GM23338 (cell line): ENCODE measurements at regions not wholly inside any gene's neighbourhood (a gene's known extent, or its start where the extent isn't known, plus 50 kb on each side); places are given as distances from the start of the nearest gene placed in this dataset.

Source experiments
- ATAC-seq: fragments of 200-7000 bp; cut with Tn5 transposase; 3 replicates; pipeline ENCODE4 v1.9.1; 2020
- DNase-seq: peaks from one replicate; pipeline ENCODE4 v3.0.0-alpha.2; 2015; ENCODE audit warnings: low spot score
- H2AFZ ChIP-seq: fragments of 200-600 bp; sonication (generic); 2 replicates; pipeline ENCODE4 v1.8.0; 2016; ENCODE audit warnings: antibody characterized with exemption, mild to moderate bottlenecking, moderate library complexity
- H3F3A ChIP-seq: fragments of 200-600 bp; sonication (generic); replicated peaks from 2 replicates; pipeline ENCODE4 v1.8.0; 2017; ENCODE audit warnings: antibody characterized with exemption, mixed run types, low read depth
- H3K27ac ChIP-seq: fragments of 200-600 bp; sonication (generic); 2 replicates; pipeline ENCODE4 v1.6.1; 2016; ENCODE audit warnings: low read depth
- H3K27me3 ChIP-seq: fragments of 200-600 bp; sonication (generic); 2 replicates; pipeline ENCODE4 v1.8.0; 2016; ENCODE audit warnings: mild to moderate bottlenecking, mixed run types, moderate library complexity; ENCODE audit not compliant: insufficient read depth
- H3K36me3 ChIP-seq: fragments of 200-600 bp; sonication (generic); 2 replicates; pipeline ENCODE4 v1.8.0; 2016; ENCODE audit warnings: mild to moderate bottlenecking; ENCODE audit not compliant: insufficient read depth
- H3K4me1 ChIP-seq: fragments of 200-600 bp; sonication (generic); 2 replicates; pipeline ENCODE4 v1.8.0; 2016; ENCODE audit warnings: mild to moderate bottlenecking, moderate library complexity; ENCODE audit not compliant: insufficient read depth
- H3K4me2 ChIP-seq: fragments of 200-600 bp; sonication (generic); 2 replicates; pipeline ENCODE4 v1.7.1; 2017; ENCODE audit warnings: mixed run types
- H3K4me3 ChIP-seq: fragments of 200-600 bp; sonication (generic); 2 replicates; pipeline ENCODE4 v1.6.1; 2016; ENCODE audit warnings: mixed run types
- H3K79me2 ChIP-seq: fragments of 200-600 bp; sonication (generic); replicated peaks from 2 replicates; pipeline ENCODE4 v1.8.0; 2017; ENCODE audit warnings: mild to moderate bottlenecking; ENCODE audit not compliant: insufficient read depth
- H3K9me2 ChIP-seq: fragments of 200-600 bp; sonication (generic); 2 replicates; pipeline ENCODE4 v1.8.0; 2017; ENCODE audit not compliant: insufficient read depth
- H4K20me1 ChIP-seq: fragments of 200-600 bp; sonication (generic); replicated peaks from 2 replicates; pipeline ENCODE4 v1.8.0; 2017; ENCODE audit warnings: mild to moderate bottlenecking; ENCODE audit not compliant: insufficient read depth
- H3K27ac Mint-ChIP-seq: 2 replicates; pipeline ENCODE4 v1.8.0; 2020; ENCODE audit warnings: inconsistent platforms, mild to moderate bottlenecking, moderate library complexity, mixed read lengths
- H3K27me3 Mint-ChIP-seq: 3 replicates; pipeline ENCODE4 v1.8.0; 2022; ENCODE audit warnings: low read depth, mild to moderate bottlenecking, moderate library complexity, mixed read lengths, inconsistent platforms; ENCODE audit not compliant: insufficient read depth, poor library complexity
- H3K36me3 Mint-ChIP-seq: 3 replicates; pipeline ENCODE4 v1.8.0; 2021; ENCODE audit warnings: low read depth, mild to moderate bottlenecking, inconsistent platforms, moderate library complexity, mixed read lengths
- H3K4me1 Mint-ChIP-seq: 3 replicates; pipeline ENCODE4 v1.8.0; 2020; ENCODE audit warnings: mild to moderate bottlenecking, inconsistent platforms, mixed read lengths
- H3K4me3 Mint-ChIP-seq: 3 replicates; pipeline ENCODE4 v1.8.0; 2021; ENCODE audit warnings: moderate library complexity, mild to moderate bottlenecking, inconsistent platforms, mixed read lengths
- H3K9me3 Mint-ChIP-seq: 3 replicates; pipeline ENCODE4 v1.8.0; 2020; ENCODE audit warnings: moderate library complexity, mild to moderate bottlenecking, inconsistent platforms, mixed read lengths
- CTCF ChIP-seq, 2 experiments: fragments of 200-600 bp in 1 of 2; sonication (generic) in 1 of 2; conservative IDR thresholded peaks; 2 replicates each; pipeline versions ENCODE4 v1.5.1 to v1.6.1; 2016 to 2017; ENCODE audit warnings: antibody characterized with exemption in 2 of 2, low read depth in 2 of 2, mild to moderate bottlenecking in 2 of 2, moderate library complexity in 1 of 2
- EZH2 ChIP-seq: fragments of 200-600 bp; sonication (generic); IDR thresholded peaks from one replicate; pipeline ENCODE4 v1.8.0; 2017; ENCODE audit warnings: antibody characterized with exemption, mild to moderate bottlenecking, low read depth; ENCODE audit not compliant: unreplicated experiment
- JUNB ChIP-seq: IDR thresholded peaks from one replicate; pipeline ENCODE4 v1.6.1; 2016; ENCODE audit warnings: antibody characterized with exemption; ENCODE audit not compliant: unreplicated experiment
- NANOG ChIP-seq: IDR thresholded peaks from 2 replicates; pipeline ENCODE4 v1.6.1; 2016; ENCODE audit warnings: antibody characterized with exemption, borderline replicate concordance
- STAT1 ChIP-seq: IDR thresholded peaks from one replicate; pipeline ENCODE4 v1.6.1; 2016; ENCODE audit warnings: antibody characterized with exemption; ENCODE audit not compliant: unreplicated experiment
- ZNF114 ChIP-seq: fragments of 250-450 bp; sonication (Bioruptor Pico); IDR thresholded peaks from 2 replicates; pipeline ENCODE4 v1.5.0; 2020; ENCODE audit warnings: mild to moderate bottlenecking, moderate library complexity
- ZNF462 ChIP-seq: fragments of 250-450 bp; sonication (Bioruptor Pico); IDR thresholded peaks from 2 replicates; pipeline ENCODE4 v1.5.0; 2020; ENCODE audit warnings: mild to moderate bottlenecking, moderate library complexity
- TF ChIP-seq, protein P1 (sequence below): IDR thresholded peaks from 2 replicates; pipeline ENCODE4 v1.6.1; 2016; ENCODE audit warnings: antibody characterized with exemption

GRCh38 chr6:104484191-104484590, 375.5 kb downstream of the HACE1 start:
- no peak overlapping the region for H3K27ac ChIP-seq
- H3K4me3 ChIP-seq, result no peak overlapping the region
- Mint-ChIP-seq H3K27me3 (peaks cover 3% of the 10 kb centered on the region), H3K9me3 (no peaks in the 10 kb centered on the region), H3K4me3 (no peak overlapping the region), H3K27ac (no peak overlapping the region), H3K4me1 (no peaks in the 10 kb centered on the region; the same call in 2 of the 3 replicates), H3K36me3 (no peaks in the 10 kb centered on the region)
- no peaks in the 10 kb centered on the region for H3K36me3 ChIP-seq
- ATAC-seq, result no peak
- TF ChIP-seq JUNB, result no peak
- TF ChIP-seq, protein P1, sequence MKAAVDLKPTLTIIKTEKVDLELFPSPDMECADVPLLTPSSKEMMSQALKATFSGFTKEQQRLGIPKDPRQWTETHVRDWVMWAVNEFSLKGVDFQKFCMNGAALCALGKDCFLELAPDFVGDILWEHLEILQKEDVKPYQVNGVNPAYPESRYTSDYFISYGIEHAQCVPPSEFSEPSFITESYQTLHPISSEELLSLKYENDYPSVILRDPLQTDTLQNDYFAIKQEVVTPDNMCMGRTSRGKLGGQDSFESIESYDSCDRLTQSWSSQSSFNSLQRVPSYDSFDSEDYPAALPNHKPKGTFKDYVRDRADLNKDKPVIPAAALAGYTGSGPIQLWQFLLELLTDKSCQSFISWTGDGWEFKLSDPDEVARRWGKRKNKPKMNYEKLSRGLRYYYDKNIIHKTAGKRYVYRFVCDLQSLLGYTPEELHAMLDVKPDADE, result no peak
- H4K20me1 ChIP-seq, result no peaks in the 10 kb centered on the region
- no peak overlapping the region for H3K4me2 ChIP-seq
- H3F3A ChIP-seq, result no peaks in the 10 kb centered on the region
- H3K27me3 ChIP-seq, result no peaks in the 10 kb centered on the region
- no peaks in the 10 kb centered on the region for H3K79me2 ChIP-seq
- H3K9me2 ChIP-seq, result no peaks in the 10 kb centered on the region; the same call in 1 of the 2 replicates
- no peak overlapping the region for H2AFZ ChIP-seq
- H3K4me1 ChIP-seq, result no peaks in the 10 kb centered on the region
- no peak for DNase-seq

DNA sequence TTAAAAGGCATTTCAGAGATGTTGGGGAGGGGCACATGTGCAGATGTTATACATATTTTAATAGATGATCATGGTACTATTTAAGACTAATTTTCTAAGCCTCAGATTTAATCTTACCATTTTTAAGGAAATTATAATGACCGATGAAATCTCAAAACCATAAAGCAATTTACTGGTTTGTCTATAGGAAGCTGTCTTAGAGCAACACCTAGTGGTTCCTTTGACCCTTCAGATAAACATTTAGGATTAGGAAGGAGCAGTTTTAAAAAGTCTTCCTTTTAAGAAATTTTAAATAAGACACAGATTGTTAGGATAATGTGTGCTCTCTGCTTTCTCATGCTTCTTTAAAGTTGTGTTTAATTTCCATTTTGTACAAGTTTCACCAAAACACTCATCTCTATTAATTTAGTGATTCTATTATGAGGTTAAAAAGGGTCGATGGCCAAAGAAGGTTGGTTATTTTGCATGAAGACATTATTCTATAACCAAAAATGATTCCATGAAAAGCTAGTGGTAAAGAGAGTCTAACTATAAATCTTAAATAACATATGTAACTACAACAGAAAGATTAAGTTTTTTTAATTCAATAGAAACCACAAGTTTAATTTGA, 376.4 kb downstream of the HACE1 start:
- DNase-seq (peak; percentile 56), ATAC-seq (no peak)
- no peaks in the 10 kb centered on the region for H3K4me1 ChIP-seq
- Mint-ChIP-seq H3K4me3 (no peak overlapping the region), H3K4me1 (no peaks in the 10 kb centered on the region), H3K27me3 (peaks cover 3% of the 10 kb centered on the region), H3K9me3 (no peaks in the 10 kb centered on the region), H3K36me3 (no peaks in the 10 kb centered on the region), H3K27ac (no peak overlapping the region)
- H3F3A ChIP-seq, result no peaks in the 10 kb centered on the region
- no peaks in the 10 kb centered on the region for H3K79me2 ChIP-seq
- H3K4me2 ChIP-seq, result no peak overlapping the region
- no peak overlapping the region for H3K4me3 ChIP-seq
- H4K20me1 ChIP-seq, result no peaks in the 10 kb centered on the region
- no peaks in the 10 kb centered on the region for H3K36me3 ChIP-seq
- TF ChIP-seq ZNF114 (no peak), CTCF (conservative IDR thresholded peaks at IDR 0.05; ENCODE audit: low read depth in 2 of 2) (peak; percentile 63 to 79)
- H3K9me2 ChIP-seq, result no peaks in the 10 kb centered on the region
- no peak overlapping the region for H3K27ac ChIP-seq
- no peak overlapping the region for H2AFZ ChIP-seq
- no peaks in the 10 kb centered on the region for H3K27me3 ChIP-seq

DNA sequence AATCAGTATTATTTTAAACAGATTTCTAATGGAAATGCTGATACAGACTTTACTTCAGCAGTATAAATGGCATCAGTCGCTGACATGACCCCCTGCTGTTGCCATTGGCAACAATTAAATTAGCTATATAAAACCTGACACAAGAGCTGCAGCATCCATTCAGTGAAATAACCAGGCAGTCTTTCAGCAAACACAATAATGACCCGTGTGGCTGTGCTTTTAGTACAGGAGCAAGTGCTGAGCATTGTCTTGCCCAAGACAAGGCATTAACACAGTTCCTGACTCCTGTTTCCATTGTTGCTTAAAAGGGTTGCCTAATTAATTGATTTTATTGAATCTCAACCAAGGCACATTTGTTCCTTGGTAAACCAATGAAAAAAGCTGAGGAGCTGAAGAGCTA, 382.1 kb downstream of the HACE1 start:
- no peak for ATAC-seq
- H3K9me3 Mint-ChIP-seq, result no peaks in the 10 kb centered on the region
- H4K20me1 ChIP-seq, result no peaks in the 10 kb centered on the region
- H3K79me2 ChIP-seq, result no peaks in the 10 kb centered on the region
- no peaks in the 10 kb centered on the region for H3K36me3 Mint-ChIP-seq
- H3K4me1 ChIP-seq, result peaks cover 10% of the 10 kb centered on the region
- H3K4me3 Mint-ChIP-seq, result no peak overlapping the region
- H3K4me1 Mint-ChIP-seq, result peaks cover 9% of the 10 kb centered on the region
- no peak overlapping the region for H3K27ac ChIP-seq
- H3K27ac Mint-ChIP-seq, result no peak overlapping the region
- no peak overlapping the region for H3K4me3 ChIP-seq
- H3K27me3 ChIP-seq, result no peaks in the 10 kb centered on the region
- DNase-seq, result no peak
- H3K4me2 ChIP-seq, result no peak overlapping the region
- no peaks in the 10 kb centered on the region for H3K36me3 ChIP-seq
- no peaks in the 10 kb centered on the region for H3K27me3 Mint-ChIP-seq
- no peak overlapping the region for H2AFZ ChIP-seq
- H3K9me2 ChIP-seq, result peaks cover 11% of the 10 kb centered on the region; the same call in 1 of the 2 replicates
- H3F3A ChIP-seq, result no peaks in the 10 kb centered on the region
- TF ChIP-seq JUNB, result no peak
- no peak for TF ChIP-seq ZNF462
- no peak for TF ChIP-seq STAT1
- TF ChIP-seq NANOG, result no peak
- no peak for TF ChIP-seq EZH2
